ENCODE measurements at regions not wholly inside any gene's neighbourhood (a gene's known extent, or its start where the extent isn't known, plus 50 kb on each side); places are given as distances from the start of the nearest gene placed in this dataset.

DNA sequence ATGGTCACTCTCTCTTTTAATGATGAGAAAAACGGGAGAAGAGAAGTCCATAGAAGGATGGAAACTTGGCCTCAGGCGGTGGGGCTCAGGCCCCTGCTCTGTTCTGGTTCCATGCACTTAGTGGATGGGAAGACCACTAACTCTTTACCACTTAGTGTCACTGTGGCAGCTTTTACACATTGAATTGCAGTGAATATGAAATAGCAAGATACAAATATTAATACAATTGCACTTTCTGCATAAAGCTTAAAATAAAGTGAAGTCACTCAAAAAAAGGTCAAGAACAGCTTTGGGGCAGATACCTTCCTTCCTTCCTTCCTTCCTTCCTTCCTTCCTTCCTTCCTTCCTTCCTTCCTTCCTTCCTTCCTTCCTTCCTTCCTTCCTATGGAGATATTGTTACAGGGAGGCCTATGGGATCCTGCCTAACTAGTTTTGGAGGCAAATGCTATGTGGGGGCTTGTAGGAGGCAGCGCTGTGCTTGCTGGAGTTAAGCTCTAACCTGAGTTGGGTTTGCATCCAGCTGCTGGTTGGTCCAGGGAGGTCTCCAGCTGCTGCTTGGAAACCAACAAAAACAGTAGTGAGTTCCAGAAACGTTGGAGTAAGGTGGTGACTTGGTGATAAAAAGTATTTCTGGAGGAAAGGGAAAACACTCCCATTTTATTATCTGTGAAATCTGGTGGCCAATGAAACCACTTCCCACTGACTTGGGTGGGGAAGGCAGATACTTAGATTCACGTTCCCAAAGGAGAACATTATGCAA lies 62.3 kb upstream of the NKX2-2 start:
- no peak overlapping the region for H3K4me3 ChIP-seq (ENCODE audit: low read depth, low read length)
- no peak overlapping the region for H3K27ac ChIP-seq (ENCODE audit: low read depth, low read length)
- H3K36me3 ChIP-seq (ENCODE audit: control insufficient read depth, insufficient read depth, low read length), result no peaks in the 10 kb centered on the region
- no peak overlapping the region for H3K9ac ChIP-seq (ENCODE audit: low read depth, low read length)
- peaks cover 8% of the 10 kb centered on the region for H3K4me1 ChIP-seq (ENCODE audit: control insufficient read depth, insufficient read depth, low read length)
- H3K9me3 ChIP-seq (ENCODE audit: control insufficient read depth, insufficient read depth, low read length), result no peaks in the 10 kb centered on the region
- no peaks in the 10 kb centered on the region for H3K27me3 ChIP-seq (ENCODE audit: control insufficient read depth, insufficient read depth, low read length)

- no peaks in the 10 kb centered on the region for H3K9me3 ChIP-seq (ENCODE audit: control insufficient read depth, insufficient read depth, low read length)
- H3K27ac ChIP-seq (ENCODE audit: low read depth, low read length), result no peak overlapping the region
- peaks cover 17% of the 10 kb centered on the region for H3K4me1 ChIP-seq (ENCODE audit: control insufficient read depth, insufficient read depth, low read length)
- H3K9ac ChIP-seq (ENCODE audit: low read depth, low read length), result no peak overlapping the region
- H3K27me3 ChIP-seq (ENCODE audit: control insufficient read depth, insufficient read depth, low read length), result no peaks in the 10 kb centered on the region
- H3K4me3 ChIP-seq (ENCODE audit: low read depth, low read length), result no peak overlapping the region
- H3K36me3 ChIP-seq (ENCODE audit: control insufficient read depth, insufficient read depth, low read length), result no peaks in the 10 kb centered on the region
These were observed 61.3 kb upstream of the NKX2-2 start for GRCh38 chr20:21575167-21575566.

DNA sequence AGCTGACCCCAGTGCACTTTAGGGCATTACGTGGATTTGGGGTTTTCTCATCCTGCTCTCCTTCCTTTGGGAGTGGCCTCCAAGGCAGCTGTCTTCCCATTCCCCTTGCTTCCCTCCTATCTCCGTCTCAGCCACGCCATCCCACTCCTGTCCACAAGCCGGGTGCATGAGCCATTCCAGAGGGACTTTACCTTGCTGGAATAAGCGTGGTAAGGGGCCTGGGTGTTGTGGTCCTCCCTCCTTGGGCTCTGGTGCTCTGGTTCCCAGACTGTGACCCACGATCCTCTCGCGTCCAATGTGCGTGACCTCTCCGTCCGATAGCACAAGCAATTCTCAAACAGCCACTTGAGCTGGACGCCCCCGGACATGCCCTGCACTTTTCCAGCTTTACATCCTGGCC lies 60.6 kb upstream of the NKX2-2 start:
- H3K27ac ChIP-seq (ENCODE audit: low read depth, low read length), result no peak overlapping the region
- peaks cover 25% of the 10 kb centered on the region for H3K4me1 ChIP-seq (ENCODE audit: control insufficient read depth, insufficient read depth, low read length)
- no peaks in the 10 kb centered on the region for H3K27me3 ChIP-seq (ENCODE audit: control insufficient read depth, insufficient read depth, low read length)
- no peaks in the 10 kb centered on the region for H3K36me3 ChIP-seq (ENCODE audit: control insufficient read depth, insufficient read depth, low read length)
- no peak overlapping the region for H3K9ac ChIP-seq (ENCODE audit: low read depth, low read length)
- H3K4me3 ChIP-seq (ENCODE audit: low read depth, low read length), result no peak overlapping the region
- no peaks in the 10 kb centered on the region for H3K9me3 ChIP-seq (ENCODE audit: control insufficient read depth, insufficient read depth, low read length)

GRCh38 chr20:21573259-21573658 lies 59.4 kb upstream of the NKX2-2 start:
- no peaks in the 10 kb centered on the region for H3K36me3 ChIP-seq (ENCODE audit: control insufficient read depth, insufficient read depth, low read length)
- H3K4me1 ChIP-seq (ENCODE audit: control insufficient read depth, insufficient read depth, low read length), result peaks cover 26% of the 10 kb centered on the region
- H3K9me3 ChIP-seq (ENCODE audit: control insufficient read depth, insufficient read depth, low read length), result no peaks in the 10 kb centered on the region
- H3K27ac ChIP-seq (ENCODE audit: low read depth, low read length), result no peak overlapping the region
- H3K4me3 ChIP-seq (ENCODE audit: low read depth, low read length), result no peak overlapping the region
- no peak overlapping the region for H3K9ac ChIP-seq (ENCODE audit: low read depth, low read length)
- no peaks in the 10 kb centered on the region for H3K27me3 ChIP-seq (ENCODE audit: control insufficient read depth, insufficient read depth, low read length)

GRCh38 chr20:21571841-21572690 lies 58.2 kb upstream of the NKX2-2 start:
- Histone ChIP-seq H3K27me3 (ENCODE audit: control insufficient read depth, insufficient read depth, low read length) (no peaks in the 10 kb centered on the region), H3K9me3 (ENCODE audit: control insufficient read depth, insufficient read depth, low read length) (no peaks in the 10 kb centered on the region), H3K4me1 (ENCODE audit: control insufficient read depth, insufficient read depth, low read length) (peaks cover 26% of the 10 kb centered on the region), H3K9ac (ENCODE audit: low read depth, low read length) (no peak overlapping the region; the same call in 1 of the 2 replicates), H3K4me3 (ENCODE audit: low read depth, low read length) (no peak overlapping the region), H3K27ac (ENCODE audit: low read depth, low read length) (no peak overlapping the region), H3K36me3 (ENCODE audit: control insufficient read depth, insufficient read depth, low read length) (no peaks in the 10 kb centered on the region)

- Histone ChIP-seq H3K4me1 (ENCODE audit: control insufficient read depth, insufficient read depth, low read length) (peaks cover 26% of the 10 kb centered on the region), H3K9me3 (ENCODE audit: control insufficient read depth, insufficient read depth, low read length) (no peaks in the 10 kb centered on the region), H3K4me3 (ENCODE audit: low read depth, low read length) (no peak overlapping the region), H3K9ac (ENCODE audit: low read depth, low read length) (no peak overlapping the region), H3K27me3 (ENCODE audit: control insufficient read depth, insufficient read depth, low read length) (no peaks in the 10 kb centered on the region), H3K27ac (ENCODE audit: low read depth, low read length) (no peak overlapping the region), H3K36me3 (ENCODE audit: control insufficient read depth, insufficient read depth, low read length) (no peaks in the 10 kb centered on the region)
These were observed 56.6 kb upstream of the NKX2-2 start for GRCh38 chr20:21570285-21570992.

DNA sequence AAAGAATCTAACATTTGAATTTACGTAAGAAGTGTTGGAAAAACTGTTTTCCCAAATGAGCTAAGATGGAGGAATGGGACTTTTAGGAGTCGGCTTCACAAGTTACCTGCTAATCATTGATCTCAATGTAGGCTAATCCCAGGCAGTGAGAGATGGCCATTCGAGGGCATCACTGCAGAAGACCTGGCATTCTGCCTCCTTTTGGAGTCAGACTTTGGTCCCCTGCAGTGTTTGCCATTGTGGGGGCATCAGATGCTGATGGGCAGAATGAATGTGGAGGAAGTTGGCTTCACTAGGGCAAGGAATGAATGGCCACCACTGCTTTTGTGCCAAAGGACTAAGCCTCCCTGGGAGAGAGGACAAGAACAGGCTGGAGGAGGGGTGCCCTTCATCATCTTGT lies 55.7 kb upstream of the NKX2-2 start:
- H3K27ac ChIP-seq (ENCODE audit: low read depth, low read length), result no peak overlapping the region
- no peaks in the 10 kb centered on the region for H3K27me3 ChIP-seq (ENCODE audit: control insufficient read depth, insufficient read depth, low read length)
- 0 out of 2 replicates have a peak overlapping the region, but pooled peaks have one; percentile 10 for H3K9ac ChIP-seq (ENCODE audit: low read depth, low read length)
- no peaks in the 10 kb centered on the region for H3K36me3 ChIP-seq (ENCODE audit: control insufficient read depth, insufficient read depth, low read length)
- no peaks in the 10 kb centered on the region for H3K9me3 ChIP-seq (ENCODE audit: control insufficient read depth, insufficient read depth, low read length)
- H3K4me1 ChIP-seq (ENCODE audit: control insufficient read depth, insufficient read depth, low read length), result peaks cover 26% of the 10 kb centered on the region
- no peak overlapping the region; the same call in 1 of the 2 replicates for H3K4me3 ChIP-seq (ENCODE audit: low read depth, low read length)

GRCh38 chr20:21564127-21564773 lies 50.4 kb upstream of the NKX2-2 start:
- Histone ChIP-seq H3K27me3 (ENCODE audit: control insufficient read depth, insufficient read depth, low read length) (no peaks in the 10 kb centered on the region), H3K9ac (ENCODE audit: low read depth, low read length) (no peak overlapping the region), H3K4me1 (ENCODE audit: control insufficient read depth, insufficient read depth, low read length) (no peaks in the 10 kb centered on the region), H3K36me3 (ENCODE audit: control insufficient read depth, insufficient read depth, low read length) (no peaks in the 10 kb centered on the region), H3K4me3 (ENCODE audit: low read depth, low read length) (no peak overlapping the region), H3K9me3 (ENCODE audit: control insufficient read depth, insufficient read depth, low read length) (no peaks in the 10 kb centered on the region), H3K27ac (ENCODE audit: low read depth, low read length) (no peak overlapping the region)

Data from HUES48 (cell line).